ENCODE measurements at regions not wholly inside any gene's neighbourhood (a gene's known extent, or its start where the extent isn't known, plus 50 kb on each side); places are given as distances from the start of the nearest gene placed in this dataset.

DNA sequence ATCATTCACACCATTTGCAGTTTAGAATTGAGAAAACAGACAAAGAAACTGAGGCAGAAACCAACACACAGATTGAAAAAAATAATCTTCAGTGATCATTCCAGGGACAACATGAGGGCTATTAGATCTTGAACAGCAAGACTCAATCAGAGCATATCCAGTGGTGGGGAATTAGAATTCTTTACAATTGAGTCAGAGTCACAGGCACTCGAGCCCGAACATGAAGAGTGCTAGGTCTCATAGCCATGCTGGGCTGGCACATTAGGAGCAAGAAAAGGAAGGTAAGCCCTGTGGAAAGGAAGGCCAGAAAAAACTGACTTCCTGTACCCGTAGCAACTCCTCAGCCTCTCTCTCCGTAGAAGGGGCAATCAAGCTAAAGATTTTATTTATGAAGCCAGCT is 419.9 kb downstream of the HAO1 start:
- H3K4me3 ChIP-seq (ENCODE audit: low read depth in 1 of 2, low read length in 2 of 2), result no peak overlapping the region
- no peak overlapping the region for H3K27ac ChIP-seq (ENCODE audit: low read depth, low read length)
- H3K27me3 ChIP-seq (ENCODE audit: control insufficient read depth in 1 of 2, insufficient read depth in 2 of 2, low read length in 2 of 2), result no peaks in the 10 kb centered on the region
- H3K36me3 ChIP-seq (ENCODE audit: control insufficient read depth in 1 of 2, insufficient read depth in 2 of 2, low read length in 2 of 2), result no peaks in the 10 kb centered on the region
- H3K9me3 ChIP-seq (ENCODE audit: control insufficient read depth in 1 of 2, low read length in 2 of 2), result peaks cover 0 to 4% of the 10 kb centered on the region in 2 donors
- H3K9ac ChIP-seq (ENCODE audit: low read depth in 1 of 2, low read length in 2 of 2), result no peak overlapping the region
- H3K4me1 ChIP-seq (ENCODE audit: control insufficient read depth in 1 of 2, insufficient read depth in 2 of 2, low read length in 2 of 2), result no peaks in the 10 kb centered on the region

GRCh38 chr20:7523288-7523687 is 417.0 kb downstream of the HAO1 start:
- H3K27ac ChIP-seq (ENCODE audit: low read depth, low read length), result no peak overlapping the region
- H3K4me3 ChIP-seq (ENCODE audit: low read depth in 1 of 2, low read length in 2 of 2), result no peak overlapping the region
- no peak overlapping the region for H3K9ac ChIP-seq (ENCODE audit: low read depth in 1 of 2, low read length in 2 of 2)
- no peaks in the 10 kb centered on the region for H3K36me3 ChIP-seq (ENCODE audit: control insufficient read depth in 1 of 2, insufficient read depth in 2 of 2, low read length in 2 of 2)
- no peaks in the 10 kb centered on the region for H3K27me3 ChIP-seq (ENCODE audit: control insufficient read depth in 1 of 2, insufficient read depth in 2 of 2, low read length in 2 of 2)
- H3K4me1 ChIP-seq (ENCODE audit: control insufficient read depth in 1 of 2, insufficient read depth in 2 of 2, low read length in 2 of 2), result no peaks in the 10 kb centered on the region
- H3K9me3 ChIP-seq (ENCODE audit: control insufficient read depth in 1 of 2, low read length in 2 of 2), result peaks cover 0 to 4% of the 10 kb centered on the region in 2 donors

DNA sequence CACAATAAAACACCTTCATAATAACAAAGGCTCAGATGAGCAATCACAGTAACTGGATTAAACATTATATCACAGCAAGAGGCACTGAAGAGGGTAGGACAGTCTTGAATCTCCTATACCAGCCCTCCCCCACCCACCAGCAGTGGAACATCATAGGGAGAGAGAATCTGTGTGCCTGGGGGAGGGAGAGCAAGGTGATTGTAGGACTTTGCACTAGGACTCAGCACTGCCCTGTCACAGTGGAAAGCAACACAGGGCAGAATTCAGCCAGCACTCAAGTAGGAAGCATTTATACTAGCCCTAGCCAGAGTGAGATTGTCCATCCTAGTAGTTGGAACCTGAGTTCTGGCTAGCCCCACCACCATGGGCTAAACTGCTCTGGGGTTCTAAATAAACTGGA is 400.2 kb downstream of the HAO1 start:
- no peak overlapping the region for H3K27ac ChIP-seq (ENCODE audit: low read depth, low read length)
- no peaks in the 10 kb centered on the region for H3K27me3 ChIP-seq (ENCODE audit: control insufficient read depth in 1 of 2, insufficient read depth in 2 of 2, low read length in 2 of 2)
- peaks cover 0 to 6% of the 10 kb centered on the region in 2 donors for H3K9me3 ChIP-seq (ENCODE audit: control insufficient read depth in 1 of 2, low read length in 2 of 2)

GRCh38 chr20:7540923-7541322 is 399.3 kb downstream of the HAO1 start:
- no peak overlapping the region for H3K9ac ChIP-seq (ENCODE audit: low read depth in 1 of 2, low read length in 2 of 2)
- H3K36me3 ChIP-seq (ENCODE audit: control insufficient read depth in 1 of 2, insufficient read depth in 2 of 2, low read length in 2 of 2), result no peaks in the 10 kb centered on the region
- H3K4me3 ChIP-seq (ENCODE audit: low read depth in 1 of 2, low read length in 2 of 2), result no peak overlapping the region
- no peaks in the 10 kb centered on the region for H3K27me3 ChIP-seq (ENCODE audit: control insufficient read depth in 1 of 2, insufficient read depth in 2 of 2, low read length in 2 of 2)
- peaks cover 0 to 6% of the 10 kb centered on the region in 2 donors for H3K9me3 ChIP-seq (ENCODE audit: control insufficient read depth in 1 of 2, low read length in 2 of 2)
- H3K27ac ChIP-seq (ENCODE audit: low read depth, low read length), result no peak overlapping the region
- no peaks in the 10 kb centered on the region for H3K4me1 ChIP-seq (ENCODE audit: control insufficient read depth in 1 of 2, insufficient read depth in 2 of 2, low read length in 2 of 2)

More for the DNA sequence above, 400.2 kb downstream of the HAO1 start:
- Histone ChIP-seq H3K4me1 (ENCODE audit: control insufficient read depth in 1 of 2, insufficient read depth in 2 of 2, low read length in 2 of 2) (no peaks in the 10 kb centered on the region), H3K9ac (ENCODE audit: low read depth in 1 of 2, low read length in 2 of 2) (no peak overlapping the region), H3K36me3 (ENCODE audit: control insufficient read depth in 1 of 2, insufficient read depth in 2 of 2, low read length in 2 of 2) (no peaks in the 10 kb centered on the region), H3K4me3 (ENCODE audit: low read depth in 1 of 2, low read length in 2 of 2) (no peak overlapping the region)

DNA sequence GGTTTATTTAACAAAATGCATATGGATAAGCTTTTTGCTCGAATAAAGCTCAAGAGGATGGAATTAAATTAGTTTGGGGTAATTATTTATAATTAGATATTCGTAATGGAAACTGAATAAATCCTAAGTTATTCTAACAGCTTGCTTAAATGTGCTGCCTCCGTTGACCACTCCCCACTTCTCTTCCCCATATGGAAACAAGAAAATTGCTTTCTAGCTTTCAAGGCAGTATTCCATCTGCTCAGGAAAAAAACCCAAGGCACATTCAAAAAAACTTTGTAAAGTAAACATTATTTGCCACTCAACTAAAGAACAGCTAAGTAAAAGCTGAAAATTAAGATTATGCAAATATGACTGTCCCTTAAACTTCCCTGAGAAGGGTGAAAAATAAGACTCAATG is 369.2 kb downstream of the HAO1 start:
- H3K36me3 ChIP-seq (ENCODE audit: control insufficient read depth in 1 of 2, insufficient read depth in 2 of 2, low read length in 2 of 2), result no peaks in the 10 kb centered on the region
- H3K27ac ChIP-seq (ENCODE audit: low read depth, low read length), result no peak overlapping the region
- no peak overlapping the region for H3K4me3 ChIP-seq (ENCODE audit: low read depth in 1 of 2, low read length in 2 of 2)
- no peaks in the 10 kb centered on the region for H3K9me3 ChIP-seq (ENCODE audit: control insufficient read depth in 1 of 2, low read length in 2 of 2)
- H3K27me3 ChIP-seq (ENCODE audit: control insufficient read depth in 1 of 2, insufficient read depth in 2 of 2, low read length in 2 of 2), result no peaks in the 10 kb centered on the region
- no peak overlapping the region for H3K9ac ChIP-seq (ENCODE audit: low read depth in 1 of 2, low read length in 2 of 2)
- no peaks in the 10 kb centered on the region for H3K4me1 ChIP-seq (ENCODE audit: control insufficient read depth in 1 of 2, insufficient read depth in 2 of 2, low read length in 2 of 2)

DNA sequence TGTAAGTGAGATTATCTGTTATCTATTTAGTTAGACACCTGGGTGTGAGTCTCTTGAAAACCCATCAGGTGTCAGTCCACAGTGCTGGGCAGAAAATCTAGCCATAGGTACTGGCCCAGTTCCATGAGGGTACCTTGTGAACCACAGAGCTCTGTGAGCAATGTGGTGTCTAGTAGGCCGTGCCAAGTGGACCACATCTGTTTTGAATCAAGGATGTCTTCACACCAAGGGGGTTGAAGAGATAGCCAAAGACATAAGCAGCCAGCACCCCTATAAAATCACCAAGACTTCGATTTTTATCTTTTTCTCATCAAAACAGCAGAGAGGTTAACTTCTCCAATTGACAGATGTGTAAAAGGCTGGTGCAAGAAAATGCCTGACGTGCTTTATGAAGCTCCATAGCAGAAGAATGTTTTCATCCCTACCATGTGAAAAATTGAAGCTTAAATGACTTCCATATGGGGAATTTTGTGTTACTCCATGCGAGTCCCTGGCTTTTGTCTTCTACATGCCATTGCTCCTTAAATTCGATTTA is 368.7 kb downstream of the HAO1 start:
- no peak overlapping the region for H3K4me3 ChIP-seq (ENCODE audit: low read depth in 1 of 2, low read length in 2 of 2)
- H3K27ac ChIP-seq (ENCODE audit: low read depth, low read length), result no peak overlapping the region
- no peaks in the 10 kb centered on the region for H3K27me3 ChIP-seq (ENCODE audit: control insufficient read depth in 1 of 2, insufficient read depth in 2 of 2, low read length in 2 of 2)
- no peaks in the 10 kb centered on the region for H3K36me3 ChIP-seq (ENCODE audit: control insufficient read depth in 1 of 2, insufficient read depth in 2 of 2, low read length in 2 of 2)
- H3K9me3 ChIP-seq (ENCODE audit: control insufficient read depth in 1 of 2, low read length in 2 of 2), result no peaks in the 10 kb centered on the region
- H3K4me1 ChIP-seq (ENCODE audit: control insufficient read depth in 1 of 2, insufficient read depth in 2 of 2, low read length in 2 of 2), result no peaks in the 10 kb centered on the region
- no peak overlapping the region for H3K9ac ChIP-seq (ENCODE audit: low read depth in 1 of 2, low read length in 2 of 2)

GRCh38 chr20:7579888-7580287 is 360.4 kb downstream of the HAO1 start:
- Histone ChIP-seq H3K27me3 (ENCODE audit: control insufficient read depth in 1 of 2, insufficient read depth in 2 of 2, low read length in 2 of 2) (no peaks in the 10 kb centered on the region), H3K4me3 (ENCODE audit: low read depth in 1 of 2, low read length in 2 of 2) (no peak overlapping the region), H3K4me1 (ENCODE audit: control insufficient read depth in 1 of 2, insufficient read depth in 2 of 2, low read length in 2 of 2) (no peaks in the 10 kb centered on the region), H3K9ac (ENCODE audit: low read depth in 1 of 2, low read length in 2 of 2) (no peak overlapping the region), H3K36me3 (ENCODE audit: control insufficient read depth in 1 of 2, insufficient read depth in 2 of 2, low read length in 2 of 2) (no peaks in the 10 kb centered on the region), H3K9me3 (ENCODE audit: control insufficient read depth in 1 of 2, low read length in 2 of 2) (peaks cover 0 to 2% of the 10 kb centered on the region in 2 donors), H3K27ac (ENCODE audit: low read depth, low read length) (no peak overlapping the region)

DNA sequence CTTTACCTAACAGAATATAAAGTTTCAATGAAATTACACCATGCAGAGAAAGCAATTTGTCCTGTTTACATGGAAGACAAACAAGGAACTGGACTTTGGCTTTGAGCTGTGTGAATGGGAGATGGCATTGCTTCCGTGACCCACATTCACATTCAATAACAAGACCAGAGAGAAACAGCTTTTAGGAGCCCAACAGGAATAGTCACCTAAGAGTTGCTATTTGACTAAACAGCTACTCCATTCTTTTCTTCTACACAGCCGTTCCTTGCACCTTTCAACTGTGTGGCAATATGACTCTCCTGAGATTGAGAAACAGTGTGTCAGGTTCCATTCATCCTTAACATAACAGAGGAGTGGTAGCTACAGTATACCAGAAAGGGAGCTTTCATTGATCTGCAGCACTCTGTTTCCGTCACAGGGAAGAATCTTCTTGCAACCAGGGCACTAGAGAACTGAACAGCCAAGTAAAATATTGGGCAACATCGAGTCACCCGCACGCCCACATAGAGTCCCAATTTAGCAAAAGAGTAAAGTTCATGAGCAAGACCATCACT is 355.1 kb downstream of the HAO1 start:
- Histone ChIP-seq H3K27me3 (ENCODE audit: control insufficient read depth in 1 of 2, insufficient read depth in 2 of 2, low read length in 2 of 2) (no peaks in the 10 kb centered on the region), H3K9ac (ENCODE audit: low read depth in 1 of 2, low read length in 2 of 2) (no peak overlapping the region), H3K9me3 (ENCODE audit: control insufficient read depth in 1 of 2, low read length in 2 of 2) (no peaks in the 10 kb centered on the region), H3K36me3 (ENCODE audit: control insufficient read depth in 1 of 2, insufficient read depth in 2 of 2, low read length in 2 of 2) (no peaks in the 10 kb centered on the region), H3K4me1 (ENCODE audit: control insufficient read depth in 1 of 2, insufficient read depth in 2 of 2, low read length in 2 of 2) (no peaks in the 10 kb centered on the region), H3K4me3 (ENCODE audit: low read depth in 1 of 2, low read length in 2 of 2) (no peak overlapping the region), H3K27ac (ENCODE audit: low read depth, low read length) (no peak overlapping the region)

GRCh38 chr20:7586481-7586880 is 353.8 kb downstream of the HAO1 start:
- no peak overlapping the region for H3K9ac ChIP-seq (ENCODE audit: low read depth in 1 of 2, low read length in 2 of 2)
- H3K27ac ChIP-seq (ENCODE audit: low read depth, low read length), result no peak overlapping the region
- no peaks in the 10 kb centered on the region for H3K27me3 ChIP-seq (ENCODE audit: control insufficient read depth in 1 of 2, insufficient read depth in 2 of 2, low read length in 2 of 2)
- no peaks in the 10 kb centered on the region for H3K4me1 ChIP-seq (ENCODE audit: control insufficient read depth in 1 of 2, insufficient read depth in 2 of 2, low read length in 2 of 2)
- no peaks in the 10 kb centered on the region for H3K36me3 ChIP-seq (ENCODE audit: control insufficient read depth in 1 of 2, insufficient read depth in 2 of 2, low read length in 2 of 2)
- H3K9me3 ChIP-seq (ENCODE audit: control insufficient read depth in 1 of 2, low read length in 2 of 2), result no peaks in the 10 kb centered on the region
- no peak overlapping the region for H3K4me3 ChIP-seq (ENCODE audit: low read depth in 1 of 2, low read length in 2 of 2)

GRCh38 chr20:7589164-7589563 is 351.1 kb downstream of the HAO1 start:
- no peak overlapping the region for H3K9ac ChIP-seq (ENCODE audit: low read depth in 1 of 2, low read length in 2 of 2)
- no peaks in the 10 kb centered on the region for H3K27me3 ChIP-seq (ENCODE audit: control insufficient read depth in 1 of 2, insufficient read depth in 2 of 2, low read length in 2 of 2)

DNA sequence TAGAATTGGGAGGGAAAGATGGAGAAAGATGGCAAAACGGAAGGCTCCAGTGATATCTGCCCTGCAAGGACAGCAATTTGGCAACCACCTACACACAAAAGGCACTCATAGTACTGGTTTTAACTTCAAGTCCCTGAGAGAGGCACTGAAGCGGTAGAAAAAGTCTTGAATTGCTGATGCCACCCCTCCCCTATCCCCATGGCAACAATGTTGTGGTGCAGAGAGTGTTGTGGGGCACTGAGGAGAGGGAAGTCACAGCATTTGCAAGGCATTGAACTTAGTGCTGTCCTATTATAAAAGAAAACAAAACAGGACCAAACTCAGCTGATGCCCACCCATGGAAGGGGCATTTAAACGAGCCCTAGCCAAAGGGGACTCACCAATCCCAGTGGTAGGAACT is 343.7 kb downstream of the HAO1 start:
- Histone ChIP-seq H3K9me3 (ENCODE audit: control insufficient read depth in 1 of 2, low read length in 2 of 2) (peaks cover 5% of the 10 kb centered on the region in 2 donors), H3K27me3 (ENCODE audit: control insufficient read depth in 1 of 2, insufficient read depth in 2 of 2, low read length in 2 of 2) (no peaks in the 10 kb centered on the region), H3K27ac (ENCODE audit: low read depth, low read length) (no peak overlapping the region), H3K36me3 (ENCODE audit: control insufficient read depth in 1 of 2, insufficient read depth in 2 of 2, low read length in 2 of 2) (no peaks in the 10 kb centered on the region), H3K4me3 (ENCODE audit: low read depth in 1 of 2, low read length in 2 of 2) (no peak overlapping the region), H3K4me1 (ENCODE audit: control insufficient read depth in 1 of 2, insufficient read depth in 2 of 2, low read length in 2 of 2) (no peaks in the 10 kb centered on the region), H3K9ac (ENCODE audit: low read depth in 1 of 2, low read length in 2 of 2) (no peak overlapping the region)

More at GRCh38 chr20:7589164-7589563, 351.1 kb downstream of the HAO1 start:
- Histone ChIP-seq H3K4me3 (ENCODE audit: low read depth in 1 of 2, low read length in 2 of 2) (no peak overlapping the region), H3K36me3 (ENCODE audit: control insufficient read depth in 1 of 2, insufficient read depth in 2 of 2, low read length in 2 of 2) (no peaks in the 10 kb centered on the region), H3K4me1 (ENCODE audit: control insufficient read depth in 1 of 2, insufficient read depth in 2 of 2, low read length in 2 of 2) (no peaks in the 10 kb centered on the region), H3K27ac (ENCODE audit: low read depth, low read length) (no peak overlapping the region), H3K9me3 (ENCODE audit: control insufficient read depth in 1 of 2, low read length in 2 of 2) (no peaks in the 10 kb centered on the region)

Data from duodenal mucosa (tissue), 2 donors.